GM21529 (cell line): ENCODE measurements at regions not wholly inside any gene's neighbourhood (a gene's known extent, or its start where the extent isn't known, plus 50 kb on each side); places are given as distances from the start of the nearest gene placed in this dataset.

Source experiments
- ATAC-seq: cut with Tn5 transposase; IDR thresholded peaks from one replicate; pipeline ENCODE4 v1.9.1; 2021; ENCODE audit not compliant: unreplicated experiment

DNA sequence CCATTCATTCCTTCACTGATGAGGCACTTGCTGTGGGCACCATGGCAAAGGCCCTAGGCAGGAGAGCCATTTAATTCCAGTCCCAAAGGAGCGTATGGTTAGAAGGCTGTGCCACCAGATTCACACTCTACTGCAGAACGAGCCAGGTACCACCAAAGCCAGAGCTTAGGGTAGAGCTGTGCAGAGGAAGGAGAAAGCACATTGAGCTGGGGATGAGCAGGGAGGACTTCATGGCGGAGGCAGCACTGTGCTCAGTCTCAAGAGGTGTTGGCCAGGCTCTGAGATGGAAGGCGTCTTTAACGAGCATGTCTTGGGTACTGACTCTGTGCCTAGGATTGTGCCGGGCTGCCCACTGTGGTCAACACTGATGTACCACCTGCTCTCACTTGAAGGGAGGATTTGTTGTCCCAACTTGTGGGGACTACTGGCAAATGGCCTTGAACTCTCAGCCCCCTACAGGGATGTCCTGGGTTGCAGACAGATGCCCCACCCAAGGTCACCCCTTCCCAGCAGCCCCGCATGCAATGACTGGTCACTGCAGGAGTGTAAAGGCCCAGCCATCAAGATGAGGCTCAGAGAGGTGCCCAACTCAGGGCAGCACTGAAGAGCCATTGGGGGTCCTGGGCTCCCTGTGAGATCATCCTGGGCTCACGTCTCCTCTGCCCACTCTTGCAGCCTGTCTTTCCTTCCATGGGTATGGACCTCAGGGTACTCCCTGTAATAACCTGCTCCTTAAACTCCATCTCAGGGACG lies 251.4 kb downstream of the GLI2 start:
- ATAC-seq: no peak

DNA sequence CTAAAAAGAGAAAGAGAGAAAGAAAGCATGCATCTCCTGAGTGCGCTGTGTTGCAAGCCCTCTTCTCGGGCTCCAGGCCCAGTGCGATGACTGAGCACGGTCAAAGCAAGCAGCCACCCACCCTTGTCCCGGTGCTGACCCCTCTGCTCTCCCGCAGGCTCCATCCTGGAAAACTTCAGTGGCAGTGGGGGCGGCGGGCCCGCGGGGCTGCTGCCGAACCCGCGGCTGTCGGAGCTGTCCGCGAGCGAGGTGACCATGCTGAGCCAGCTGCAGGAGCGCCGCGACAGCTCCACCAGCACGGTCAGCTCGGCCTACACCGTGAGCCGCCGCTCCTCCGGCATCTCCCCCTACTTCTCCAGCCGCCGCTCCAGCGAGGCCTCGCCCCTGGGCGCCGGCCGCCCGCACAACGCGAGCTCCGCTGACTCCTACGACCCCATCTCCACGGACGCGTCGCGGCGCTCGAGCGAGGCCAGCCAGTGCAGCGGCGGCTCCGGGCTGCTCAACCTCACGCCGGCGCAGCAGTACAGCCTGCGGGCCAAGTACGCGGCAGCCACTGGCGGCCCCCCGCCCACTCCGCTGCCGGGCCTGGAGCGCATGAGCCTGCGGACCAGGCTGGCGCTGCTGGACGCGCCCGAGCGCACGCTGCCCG lies 252.5 kb downstream of the GLI2 start:
- ATAC-seq: no peak

DNA sequence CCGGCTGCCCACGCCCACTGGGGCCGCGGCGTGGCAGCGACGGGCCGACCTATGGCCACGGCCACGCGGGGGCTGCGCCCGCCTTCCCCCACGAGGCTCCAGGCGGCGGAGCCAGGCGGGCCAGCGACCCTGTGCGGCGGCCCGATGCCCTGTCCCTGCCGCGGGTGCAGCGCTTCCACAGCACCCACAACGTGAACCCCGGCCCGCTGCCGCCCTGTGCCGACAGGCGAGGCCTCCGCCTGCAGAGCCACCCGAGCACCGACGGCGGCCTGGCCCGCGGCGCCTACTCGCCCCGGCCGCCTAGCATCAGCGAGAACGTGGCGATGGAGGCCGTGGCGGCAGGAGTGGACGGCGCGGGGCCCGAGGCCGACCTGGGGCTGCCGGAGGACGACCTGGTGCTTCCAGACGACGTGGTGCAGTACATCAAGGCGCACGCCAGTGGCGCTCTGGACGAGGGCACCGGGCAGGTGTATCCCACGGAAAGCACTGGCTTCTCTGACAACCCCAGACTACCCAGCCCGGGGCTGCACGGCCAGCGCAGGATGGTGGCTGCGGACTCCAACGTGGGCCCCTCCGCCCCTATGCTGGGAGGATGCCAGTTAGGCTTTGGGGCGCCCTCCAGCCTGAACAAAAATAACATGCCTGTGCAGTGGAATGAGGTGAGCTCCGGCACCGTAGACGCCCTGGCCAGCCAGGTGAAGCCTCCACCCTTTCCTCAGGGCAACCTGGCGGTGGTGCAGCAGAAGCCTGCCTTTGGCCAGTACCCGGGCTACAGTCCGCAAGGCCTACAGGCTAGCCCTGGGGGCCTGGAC lies 253.2 kb downstream of the GLI2 start:
- no peak for ATAC-seq

DNA sequence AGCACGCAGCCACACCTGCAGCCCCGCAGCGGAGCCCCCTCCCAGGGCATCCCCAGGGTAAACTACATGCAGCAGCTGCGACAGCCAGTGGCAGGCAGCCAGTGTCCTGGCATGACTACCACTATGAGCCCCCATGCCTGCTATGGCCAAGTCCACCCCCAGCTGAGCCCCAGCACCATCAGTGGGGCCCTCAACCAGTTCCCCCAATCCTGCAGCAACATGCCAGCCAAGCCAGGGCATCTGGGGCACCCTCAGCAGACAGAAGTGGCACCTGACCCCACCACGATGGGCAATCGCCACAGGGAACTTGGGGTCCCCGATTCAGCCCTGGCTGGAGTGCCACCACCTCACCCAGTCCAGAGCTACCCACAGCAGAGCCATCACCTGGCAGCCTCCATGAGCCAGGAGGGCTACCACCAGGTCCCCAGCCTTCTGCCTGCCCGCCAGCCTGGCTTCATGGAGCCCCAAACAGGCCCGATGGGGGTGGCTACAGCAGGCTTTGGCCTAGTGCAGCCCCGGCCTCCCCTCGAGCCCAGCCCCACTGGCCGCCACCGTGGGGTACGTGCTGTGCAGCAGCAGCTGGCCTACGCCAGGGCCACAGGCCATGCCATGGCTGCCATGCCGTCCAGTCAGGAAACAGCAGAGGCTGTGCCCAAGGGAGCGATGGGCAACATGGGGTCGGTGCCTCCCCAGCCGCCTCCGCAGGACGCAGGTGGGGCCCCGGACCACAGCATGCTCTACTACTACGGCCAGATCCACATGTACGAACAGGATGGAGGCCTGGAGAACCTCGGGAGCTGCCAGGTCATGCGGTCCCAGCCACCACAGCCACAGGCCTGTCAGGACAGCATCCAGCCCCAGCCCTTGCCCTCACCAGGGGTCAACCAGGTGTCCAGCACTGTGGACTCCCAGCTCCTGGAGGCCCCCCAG lies 254.1 kb downstream of the GLI2 start:
- no peak for ATAC-seq

DNA sequence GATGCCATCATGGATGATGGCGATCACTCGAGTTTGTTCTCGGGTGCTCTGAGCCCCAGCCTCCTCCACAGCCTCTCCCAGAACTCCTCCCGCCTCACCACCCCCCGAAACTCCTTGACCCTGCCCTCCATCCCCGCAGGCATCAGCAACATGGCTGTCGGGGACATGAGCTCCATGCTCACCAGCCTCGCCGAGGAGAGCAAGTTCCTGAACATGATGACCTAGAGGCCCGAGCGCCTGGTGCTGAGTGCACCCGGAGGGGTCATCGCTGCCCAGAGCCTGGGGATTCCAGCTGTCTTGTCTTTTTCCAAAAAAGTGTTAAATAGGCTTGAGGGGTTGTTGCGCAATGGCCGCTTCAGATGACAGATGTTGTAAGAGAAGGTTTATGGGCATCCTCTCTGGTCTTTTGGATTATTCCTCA lies 254.8 kb downstream of the GLI2 start:
- no peak for ATAC-seq

DNA sequence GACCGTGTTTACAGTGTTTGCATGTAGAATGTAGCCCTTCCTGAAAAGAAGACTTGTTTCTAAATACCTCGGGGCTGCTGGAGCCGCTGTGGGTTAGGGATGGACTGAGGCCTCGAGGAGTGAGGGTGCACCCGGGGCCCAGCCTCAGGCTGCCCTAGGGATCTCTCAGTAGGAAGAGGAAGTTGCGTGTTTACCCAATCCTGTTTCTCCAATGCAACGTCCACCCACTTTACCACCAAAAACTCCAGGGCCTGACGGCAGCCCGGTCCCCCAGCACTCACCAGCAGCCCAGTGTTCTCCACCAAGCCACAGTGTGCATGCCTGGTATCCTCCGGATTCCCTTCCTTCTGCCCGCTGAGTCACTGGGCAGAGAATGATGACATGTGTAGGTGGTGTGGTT lies 255.8 kb downstream of the GLI2 start:
- no peak for ATAC-seq

DNA sequence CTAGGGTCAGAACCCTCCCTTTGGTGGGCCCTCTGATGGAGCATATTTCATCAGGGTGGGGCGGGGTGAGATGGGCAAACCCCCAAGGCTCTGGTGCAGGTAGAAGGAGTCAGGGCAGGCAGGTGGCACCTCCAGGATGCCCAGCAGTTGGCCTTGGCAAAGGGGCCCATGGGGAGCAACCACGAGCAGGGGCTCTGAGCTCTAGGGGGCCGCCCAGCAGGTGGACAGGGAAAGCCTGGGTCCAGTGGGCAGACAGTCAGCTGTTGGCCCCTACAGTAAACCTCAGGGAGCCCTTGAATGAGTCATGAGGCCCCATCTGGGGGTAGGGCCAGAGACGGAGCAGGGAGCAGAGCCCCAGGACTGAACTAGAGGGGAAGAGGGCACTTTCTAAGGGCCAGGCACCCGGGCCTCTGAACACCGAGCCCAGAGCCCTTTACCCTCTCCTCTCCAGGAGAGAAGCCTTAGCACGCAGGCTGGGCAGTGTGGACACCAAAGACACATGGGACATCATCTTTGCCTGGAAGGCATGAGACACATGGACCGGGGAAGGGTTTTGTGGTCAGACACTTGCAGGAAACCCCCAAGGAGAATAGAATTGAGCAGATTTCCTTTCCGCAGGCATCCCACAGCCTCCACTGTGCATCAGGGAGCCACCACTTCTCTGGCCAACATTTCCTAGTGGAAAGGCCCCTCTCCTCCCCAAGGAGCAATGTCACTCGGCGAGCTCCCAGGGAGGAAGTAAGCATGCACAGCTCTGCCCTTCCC lies 257.3 kb downstream of the GLI2 start:
- ATAC-seq: no peak

DNA sequence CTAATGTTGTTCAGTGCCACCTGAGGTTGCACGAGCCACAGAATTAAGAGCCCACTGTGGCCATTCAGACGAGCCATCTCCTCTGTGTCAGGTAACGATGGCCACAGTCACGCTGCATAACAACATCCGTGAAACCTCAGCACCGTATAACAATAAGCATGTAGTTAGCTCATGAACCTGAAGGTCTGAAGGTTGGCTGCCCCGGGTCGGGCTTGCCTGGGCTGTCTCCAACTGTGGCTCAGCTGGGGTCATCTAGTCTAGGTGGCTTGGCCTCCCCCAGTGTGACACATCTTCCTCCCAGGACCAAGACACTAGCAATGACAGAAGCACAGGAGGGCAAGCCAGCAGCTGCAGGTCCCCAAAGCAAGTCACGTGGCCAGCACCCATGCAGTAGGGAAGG lies 258.0 kb downstream of the GLI2 start:
- ATAC-seq: no peak

DNA sequence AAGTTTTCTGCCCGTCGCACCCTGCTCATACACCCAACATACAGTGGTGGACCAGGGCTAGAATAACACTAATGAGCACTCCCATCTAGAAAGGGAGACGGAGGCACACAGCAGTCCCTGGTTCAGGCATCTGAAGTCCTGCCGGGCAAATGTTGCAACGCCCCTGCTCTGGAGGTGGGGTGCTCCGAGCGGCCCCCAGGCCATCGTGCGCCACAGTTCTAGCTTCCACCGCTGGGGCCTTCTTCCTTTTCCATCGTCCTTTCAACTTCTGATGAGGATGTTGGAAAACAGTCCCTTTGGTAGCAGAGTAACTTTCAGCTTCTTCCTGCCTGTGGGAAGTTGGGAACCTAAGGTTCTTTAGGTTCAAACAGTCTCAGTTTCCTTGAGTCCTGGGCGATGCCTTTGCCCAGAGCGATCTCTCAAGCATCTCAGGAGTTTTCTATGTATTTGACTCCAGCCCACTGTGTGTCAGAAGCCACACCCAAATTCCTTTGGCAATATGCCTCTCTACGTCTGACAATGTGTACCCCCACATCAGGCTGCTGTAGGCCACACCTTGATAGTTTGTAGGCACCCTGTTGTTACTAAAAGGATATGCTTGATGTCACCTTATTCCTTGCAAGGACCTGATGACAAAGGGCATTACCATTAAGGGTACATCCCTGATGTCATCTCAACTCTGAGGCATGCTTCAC lies 258.8 kb downstream of the GLI2 start:
- no peak for ATAC-seq

DNA sequence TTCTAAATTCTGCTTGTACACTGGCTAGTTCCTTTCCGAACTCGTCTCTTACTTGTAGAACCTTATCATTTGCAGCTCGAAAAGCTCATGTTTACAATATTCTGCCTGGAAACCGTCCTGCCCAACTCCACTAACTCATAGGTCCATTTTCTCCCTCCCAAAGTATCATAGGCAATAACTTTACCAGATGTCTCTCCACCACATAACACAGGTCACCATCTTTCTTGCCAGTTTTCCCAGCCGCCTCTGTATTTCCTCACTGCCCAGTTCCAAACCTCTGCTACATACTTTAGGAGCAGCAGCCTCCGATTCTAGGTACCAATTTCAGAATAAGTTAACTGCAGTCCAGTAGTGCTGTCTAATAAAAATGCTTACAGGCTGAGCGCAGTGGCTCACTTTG lies 259.5 kb downstream of the GLI2 start:
- no peak for ATAC-seq

DNA sequence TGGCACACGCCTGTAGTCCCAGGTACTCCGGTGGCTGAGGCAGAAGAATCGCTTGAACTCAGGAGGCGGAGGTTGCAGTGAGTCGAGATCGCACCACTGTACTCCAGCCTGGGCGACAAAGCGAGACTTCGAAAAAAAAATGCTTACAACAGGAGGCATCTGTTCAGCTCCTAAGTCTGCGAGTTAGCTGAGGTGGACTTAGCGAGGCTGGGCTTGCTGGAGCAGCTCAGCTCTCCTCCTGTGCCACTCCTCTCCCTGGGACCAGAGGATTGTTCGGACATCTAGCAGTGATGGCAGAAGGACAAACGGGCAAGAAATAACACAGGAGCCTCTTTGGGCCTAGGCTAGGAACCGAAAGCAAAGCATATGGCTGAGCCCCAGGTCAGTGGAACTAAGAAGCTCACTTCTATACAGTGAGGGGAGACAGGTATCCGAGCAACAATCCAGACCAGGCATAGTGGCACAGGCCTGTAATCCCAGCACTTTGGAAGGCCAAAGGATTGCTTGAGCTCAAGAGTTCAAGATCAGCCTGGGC lies 260.1 kb downstream of the GLI2 start:
- no peak for ATAC-seq

DNA sequence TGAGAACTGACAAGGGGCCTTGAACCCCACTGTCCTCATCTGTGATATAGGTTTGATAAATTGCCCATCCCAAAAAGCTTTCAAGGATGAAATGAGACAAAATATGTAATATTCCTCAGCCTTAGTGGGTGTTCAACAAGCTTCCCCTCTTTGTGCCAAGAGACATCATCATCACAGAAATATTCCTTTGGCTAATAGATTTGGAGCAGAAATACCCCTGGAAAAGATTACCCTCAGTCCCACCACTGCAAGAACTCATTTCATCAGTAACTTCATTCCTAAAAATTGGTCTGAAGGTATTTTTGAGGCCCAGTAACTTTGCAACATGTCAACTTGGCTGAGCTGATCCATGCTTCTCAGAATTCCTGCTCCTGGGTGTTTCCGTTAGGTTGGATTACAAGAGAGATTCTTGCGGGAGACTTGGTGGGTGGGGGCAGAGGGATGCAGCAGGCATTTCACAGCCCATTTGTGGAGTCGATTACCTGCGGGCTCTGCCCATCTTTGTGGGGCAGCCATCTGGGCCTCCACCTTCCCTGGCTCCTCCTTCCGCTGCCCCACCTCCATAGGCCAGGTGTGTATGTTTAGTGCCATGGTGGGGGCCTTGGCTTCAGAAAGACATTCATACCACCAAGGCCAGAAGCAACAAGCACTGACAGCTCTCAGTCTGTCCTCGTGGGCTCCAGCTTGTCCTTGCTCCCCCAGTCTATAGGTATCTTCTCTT lies 263.9 kb downstream of the GLI2 start:
- no peak for ATAC-seq

DNA sequence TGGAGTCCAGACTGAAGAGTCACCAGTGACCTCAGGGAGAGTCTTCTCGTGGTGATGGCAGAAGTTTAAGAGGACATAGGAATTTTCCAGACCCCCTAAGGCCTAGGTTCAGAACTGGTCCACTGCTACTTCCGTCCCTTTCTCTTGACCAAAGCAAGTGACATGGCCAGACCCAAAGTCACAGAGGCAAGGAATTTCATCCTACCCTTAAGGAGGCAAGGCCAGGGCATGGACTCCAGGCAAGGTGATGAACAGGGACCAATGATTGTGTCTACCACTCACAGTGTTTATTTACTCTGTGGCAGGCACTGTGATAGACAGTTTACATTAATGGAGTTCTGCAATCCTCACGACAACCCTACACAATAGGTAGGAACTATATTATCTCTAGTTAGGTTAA lies 265.1 kb downstream of the GLI2 start:
- ATAC-seq: no peak

DNA sequence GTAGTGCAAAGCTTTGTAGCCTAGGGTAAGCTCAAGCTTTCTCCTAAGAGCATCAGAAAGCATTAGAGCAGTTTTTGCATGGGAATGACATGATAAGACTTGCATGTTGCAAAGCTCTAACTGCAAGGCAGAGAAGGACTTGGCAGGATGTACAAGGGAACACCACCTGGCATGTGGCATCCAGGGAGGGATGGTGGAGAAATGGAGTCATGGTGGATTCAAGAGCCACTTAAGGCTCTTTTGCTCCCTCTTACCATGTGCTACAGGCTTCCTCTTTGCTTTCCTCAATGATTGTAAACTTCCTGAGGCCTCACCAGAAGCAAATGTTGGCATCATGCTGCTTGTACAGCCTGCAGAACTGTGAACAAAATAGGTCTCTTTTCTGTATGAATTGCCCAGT lies 266.0 kb downstream of the GLI2 start:
- ATAC-seq: no peak

DNA sequence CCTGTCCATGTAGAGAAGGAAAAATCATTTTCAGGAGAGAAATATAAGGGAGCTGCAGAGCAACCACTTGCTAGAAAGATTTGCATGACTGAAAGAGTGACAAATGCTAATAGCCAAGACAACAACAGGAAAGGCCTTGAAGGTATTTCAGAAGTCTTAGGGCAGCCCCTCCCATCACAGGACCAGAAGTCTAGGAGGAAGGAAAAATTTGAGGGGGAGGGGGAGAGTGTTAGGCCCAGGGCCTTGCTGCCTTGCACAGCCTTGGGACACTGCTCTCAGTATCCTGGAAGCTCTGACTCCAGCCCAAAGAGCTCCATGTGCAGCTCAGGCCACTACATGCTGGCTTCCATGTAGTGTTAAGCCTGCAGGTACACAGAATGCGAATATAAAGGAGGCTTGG lies 266.9 kb downstream of the GLI2 start:
- ATAC-seq: no peak

DNA sequence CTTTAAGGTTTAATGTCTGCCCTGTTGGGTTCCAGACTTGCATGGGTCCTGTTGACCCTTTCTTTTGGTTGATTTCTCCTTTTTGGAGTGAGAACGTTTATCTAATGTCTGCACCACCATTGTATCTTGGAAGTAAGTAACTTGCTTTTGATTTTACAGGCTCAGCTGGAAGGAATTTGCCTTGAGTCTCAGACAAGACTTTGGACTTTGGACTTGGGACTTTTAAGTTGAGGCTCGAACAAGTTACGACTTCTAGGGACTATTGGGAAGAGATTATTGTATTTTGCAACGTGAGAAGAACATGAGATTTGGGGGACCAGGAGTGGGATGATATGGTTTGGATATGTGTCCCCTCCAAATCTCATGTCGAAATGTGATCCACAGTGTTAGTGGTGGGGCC lies 267.7 kb downstream of the GLI2 start:
- ATAC-seq: no peak

DNA sequence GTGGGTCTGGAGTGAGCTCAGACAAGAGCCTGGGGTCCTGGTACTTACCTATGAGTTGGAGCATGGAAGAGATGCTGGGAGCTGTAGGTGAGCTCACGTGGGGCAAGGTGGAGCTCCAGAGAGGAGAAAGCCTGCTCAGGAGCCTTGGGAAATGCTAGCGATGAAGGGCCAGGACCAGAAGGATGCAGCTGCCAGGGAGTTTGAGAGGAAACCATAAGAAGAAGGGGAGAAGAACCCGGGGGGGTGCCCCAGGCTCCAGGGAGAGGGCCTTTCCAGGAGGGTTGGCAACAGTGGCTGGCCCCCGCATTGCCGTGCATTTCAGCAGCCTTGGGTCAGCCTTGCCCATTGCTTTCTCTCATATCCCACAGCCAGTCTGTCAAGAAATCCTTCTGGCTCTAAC lies 268.7 kb downstream of the GLI2 start:
- no peak for ATAC-seq

DNA sequence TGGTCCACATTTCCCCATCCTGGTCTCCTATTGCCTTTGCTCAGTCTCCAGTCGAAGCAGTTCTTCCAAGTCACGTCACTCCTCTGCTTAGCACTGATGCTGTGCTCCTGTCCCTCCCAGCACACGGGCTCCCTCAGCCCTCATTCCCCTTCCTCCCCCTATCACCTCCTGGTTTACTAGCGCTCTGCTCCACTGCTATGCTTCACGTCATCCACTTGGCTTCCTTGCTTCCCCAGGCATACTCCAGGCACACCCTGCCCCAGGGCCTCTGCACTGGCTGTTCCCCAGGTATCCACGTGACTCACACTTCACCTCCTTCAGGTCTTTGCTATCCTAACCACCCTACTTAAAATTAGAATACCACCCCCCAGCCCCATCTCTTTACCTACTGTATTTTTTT lies 269.3 kb downstream of the GLI2 start:
- ATAC-seq: no peak

DNA sequence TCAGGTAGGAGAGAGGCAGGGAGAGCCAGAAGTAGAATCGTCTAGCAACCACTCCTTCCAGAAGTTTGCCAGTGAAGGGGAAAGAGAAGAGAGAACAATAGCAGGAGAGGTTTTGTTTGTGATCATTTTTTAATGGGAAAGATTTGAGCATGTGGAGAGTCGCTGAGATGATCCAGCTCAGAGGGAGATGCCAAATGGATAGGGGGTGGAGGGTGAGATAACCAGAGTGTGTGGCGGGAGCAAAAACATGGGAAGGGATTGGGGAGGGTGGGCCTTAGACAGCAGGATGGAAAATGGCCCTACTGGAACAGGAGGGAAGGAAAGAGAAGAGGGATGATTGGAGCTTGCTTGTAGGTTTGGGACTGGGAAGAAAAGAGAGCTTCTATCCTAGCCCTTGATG lies 269.8 kb downstream of the GLI2 start:
- ATAC-seq: no peak
